ENCODE measurements at regions not wholly inside any gene's neighbourhood (a gene's known extent, or its start where the extent isn't known, plus 50 kb on each side); places are given as distances from the start of the nearest gene placed in this dataset.

- TF ChIP-seq EZH2 (IDR thresholded peaks at IDR 0.05; ENCODE audit: insufficient read depth, poor library complexity, severe bottlenecking) (no peak), EZH2phosphoT487 (IDR thresholded peaks at IDR 0.05; ENCODE audit: insufficient read depth, low read depth) (no peak)
These were observed 383.4 kb downstream of the IRS2 start for GRCh38 chr13:109403012-109403421.
